Left renal cortex interstitium (tissue), 4 donors: ENCODE measurements at regions not wholly inside any gene's neighbourhood (a gene's known extent, or its start where the extent isn't known, plus 50 kb on each side); places are given as distances from the start of the nearest gene placed in this dataset.

ENCODE experiments used
- DNase-seq, 4 donors: peaks; one replicate each; pipeline ENCODE4 v3.0.0-alpha.2; 2013; ENCODE audit warnings: low read depth in 4 of 4, low spot score in 2 of 4, missing footprints in 1 of 4

DNA sequence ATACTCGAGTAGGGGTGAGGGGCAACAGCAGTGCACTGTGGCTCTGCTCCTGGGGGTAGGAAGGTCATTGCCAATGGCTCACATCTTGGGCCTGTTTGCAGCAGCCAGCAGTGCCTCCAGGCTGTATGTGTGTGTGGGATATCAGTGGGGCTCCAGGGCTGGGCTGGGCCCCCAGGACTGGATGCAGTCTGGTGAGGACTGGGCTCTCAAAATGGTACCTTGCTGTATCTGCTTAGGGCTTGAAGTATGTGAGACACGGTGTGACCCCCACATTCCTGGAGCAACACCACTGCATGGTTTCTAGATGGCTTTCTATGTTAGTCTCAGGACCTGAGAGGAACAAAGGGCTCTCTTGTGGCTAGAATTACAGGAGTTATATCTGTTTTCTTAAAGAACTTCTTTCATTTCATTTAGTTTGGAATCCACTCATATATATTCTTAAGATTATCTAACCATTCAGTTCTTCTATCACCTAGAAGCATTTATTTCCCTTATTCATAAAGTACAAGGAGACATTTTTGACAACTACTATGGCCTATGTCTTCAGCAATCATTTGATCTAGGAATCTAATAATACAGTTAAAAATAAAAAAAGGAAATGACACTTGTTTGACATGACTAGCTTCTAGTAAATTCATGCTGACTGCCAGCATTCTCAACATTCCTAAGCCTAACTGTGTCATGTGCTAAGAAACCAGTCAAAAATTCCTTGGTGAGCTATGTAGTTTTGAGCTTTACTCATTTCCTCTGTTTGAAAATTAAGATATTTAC is 443.2 kb upstream of the SEMA3A start:
- DNase-seq = peak in 1 of 4 donors; percentile 19

GRCh38 chr7:84631913-84632312 is 437.3 kb upstream of the SEMA3A start:
- DNase-seq = no peak

GRCh38 chr7:84629640-84630318 is 435.2 kb upstream of the SEMA3A start:
- no peak for DNase-seq

- DNase-seq = no peak
Observed at GRCh38 chr7:84629216-84629615, 434.6 kb upstream of the SEMA3A start.

- no peak for DNase-seq
Observed at GRCh38 chr7:84627250-84627649, 432.7 kb upstream of the SEMA3A start.

GRCh38 chr7:84624927-84625326 is 430.3 kb upstream of the SEMA3A start:
- DNase-seq = no peak

DNA sequence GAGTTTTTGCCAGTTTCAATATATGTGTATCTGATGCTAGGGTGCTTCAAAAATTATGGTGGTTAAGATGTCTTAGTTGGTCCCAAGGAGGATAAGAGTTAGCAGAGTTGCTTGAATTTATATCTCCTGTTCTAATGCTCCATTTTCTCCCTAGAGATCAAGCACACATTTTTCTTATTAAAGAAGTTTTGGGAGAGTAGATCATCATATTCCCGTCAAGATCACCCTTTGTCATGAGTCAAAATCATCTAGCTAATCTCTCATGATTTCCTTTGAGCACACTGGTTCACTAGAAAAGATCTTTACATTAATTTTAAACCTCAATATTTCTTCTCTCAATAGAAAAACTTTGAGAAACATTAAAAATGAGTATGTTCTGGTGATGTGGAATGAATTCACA is 429.9 kb upstream of the SEMA3A start:
- DNase-seq = no peak

DNA sequence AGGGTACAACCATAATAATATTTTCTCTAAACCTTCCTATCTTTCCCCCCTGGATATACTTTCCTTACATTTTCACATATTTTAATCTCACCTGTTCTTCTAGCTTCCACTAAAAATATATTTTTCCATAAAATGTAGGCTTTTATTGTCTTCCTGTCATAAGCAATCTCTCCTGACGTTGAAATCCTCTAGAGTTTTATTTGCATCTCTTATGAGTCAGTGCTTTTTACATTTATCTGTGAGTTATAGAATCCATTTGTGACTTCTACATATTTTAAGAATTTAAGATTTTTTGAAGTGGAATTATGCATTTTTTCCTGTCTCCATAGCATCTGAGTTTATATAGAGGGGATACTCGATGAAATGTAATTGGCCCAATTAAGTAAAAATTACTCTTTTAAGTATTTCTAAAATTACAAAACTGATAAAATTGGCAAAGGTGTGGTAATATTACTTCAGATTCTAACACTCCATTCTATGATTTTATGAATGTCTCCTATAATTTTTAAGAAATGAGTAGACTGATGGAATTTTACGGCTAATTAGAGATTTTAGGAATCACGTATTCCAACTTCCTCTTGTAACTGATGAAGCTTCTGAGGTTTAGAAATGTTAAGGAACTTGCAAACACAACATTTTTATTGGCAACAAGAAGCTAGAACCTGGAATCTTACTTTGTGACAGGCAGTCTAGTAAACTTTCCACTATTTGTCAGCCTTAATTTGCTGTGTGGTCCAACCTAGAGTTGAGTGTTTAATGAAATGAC is 422.9 kb upstream of the SEMA3A start:
- no peak for DNase-seq

DNA sequence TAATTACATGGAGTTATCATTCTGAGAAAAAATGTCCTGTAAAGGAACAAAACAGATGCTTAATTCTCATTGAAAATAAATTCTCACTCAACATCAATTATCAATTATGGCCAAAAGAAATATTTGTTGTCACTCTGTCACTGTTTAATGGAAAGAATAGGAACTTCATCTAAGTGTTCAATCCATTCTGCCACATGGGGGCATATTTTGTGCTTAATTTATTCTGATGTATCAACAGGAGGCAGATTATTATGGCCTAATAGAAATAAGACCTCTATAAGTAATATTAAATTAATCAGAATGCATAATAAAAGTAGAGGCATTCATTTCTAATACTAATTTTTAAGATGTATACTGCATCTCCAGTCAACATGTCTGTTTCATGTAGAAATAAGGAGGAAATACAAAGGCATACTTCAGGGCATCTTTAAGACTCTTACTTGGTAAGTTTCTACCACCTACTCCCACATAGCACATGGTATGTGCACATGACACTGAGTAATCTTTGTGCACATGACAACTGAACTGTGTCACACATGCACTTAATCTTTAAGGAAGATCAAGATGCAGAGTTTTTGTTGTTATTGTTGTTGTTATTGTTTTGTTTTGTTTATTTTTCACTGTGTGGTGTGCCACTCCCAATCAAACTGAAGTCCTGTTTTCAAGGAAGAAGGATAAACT is 420.4 kb upstream of the SEMA3A start:
- no peak for DNase-seq

DNA sequence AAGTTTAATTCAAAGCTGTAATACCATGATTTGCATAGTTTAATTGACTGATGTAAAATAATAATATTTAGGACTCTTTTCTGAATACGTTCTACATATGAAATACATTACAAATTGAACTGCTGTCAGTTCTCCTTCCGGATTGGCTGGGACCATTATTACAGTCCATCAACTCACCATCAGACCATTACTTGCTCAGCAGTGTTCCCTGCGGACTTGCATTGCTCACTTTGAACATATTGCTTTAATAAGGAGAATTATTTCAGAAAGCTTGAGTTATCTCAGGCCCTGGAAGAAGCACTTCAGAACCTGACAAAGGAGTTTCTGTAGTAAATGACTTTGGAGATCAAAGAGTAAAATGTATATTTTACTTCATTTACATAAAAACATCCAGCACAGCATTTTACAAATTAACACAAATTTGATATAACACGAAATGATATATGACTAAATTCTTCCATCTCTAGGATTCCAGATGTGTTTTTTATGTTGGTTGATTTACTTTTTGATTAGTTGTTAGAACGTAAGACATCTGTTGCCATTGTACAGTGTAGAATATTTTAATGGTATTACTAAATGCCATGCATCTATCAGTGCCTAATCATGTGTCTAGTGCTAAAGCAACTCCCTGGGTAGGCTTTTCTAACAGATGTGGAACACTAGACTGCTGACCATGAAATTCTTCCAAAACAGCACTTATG is 418.5 kb upstream of the SEMA3A start:
- no peak for DNase-seq

- DNase-seq = no peak
Observed at GRCh38 chr7:84611391-84611790, 416.8 kb upstream of the SEMA3A start.

GRCh38 chr7:84610390-84610789 is 415.8 kb upstream of the SEMA3A start:
- no peak for DNase-seq

GRCh38 chr7:84605301-84605700 is 410.7 kb upstream of the SEMA3A start:
- DNase-seq = no peak

DNA sequence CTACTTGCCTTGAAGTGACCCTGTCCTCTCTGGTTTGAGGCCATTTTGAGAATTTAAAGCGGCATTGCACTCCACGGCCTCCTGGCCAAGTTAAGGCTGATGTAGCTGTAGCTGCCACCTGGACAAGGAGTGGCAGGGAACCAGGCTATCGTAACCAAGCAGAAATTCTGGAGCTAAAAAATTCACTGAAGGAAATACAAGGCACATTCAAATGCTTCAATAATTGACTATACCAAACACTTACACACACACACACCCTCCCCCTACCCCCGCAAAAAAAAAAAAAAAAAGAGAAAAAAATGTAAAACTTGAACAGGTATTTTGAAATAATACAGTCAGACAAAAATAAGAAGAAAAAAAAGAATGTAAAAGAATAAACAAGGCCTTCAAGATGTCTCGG is 409.0 kb upstream of the SEMA3A start:
- DNase-seq = no peak

DNA sequence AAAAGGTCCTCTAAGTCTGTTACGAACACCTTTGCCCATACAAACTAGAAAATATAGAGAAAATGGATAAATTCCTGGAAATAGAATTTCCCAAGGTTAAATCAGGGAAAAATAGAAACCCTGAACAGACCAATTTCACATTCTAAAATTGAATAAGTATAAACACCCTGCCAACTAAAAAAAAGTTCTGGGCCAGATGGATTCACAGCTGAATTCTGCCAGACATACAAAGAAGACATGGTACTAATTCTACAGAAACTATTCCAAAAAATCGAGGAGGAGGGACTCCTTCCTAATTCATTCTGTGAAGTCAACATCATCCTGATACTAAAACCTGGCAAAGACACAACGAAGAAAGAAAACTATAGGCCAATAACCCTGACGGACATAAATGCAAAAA is 400.4 kb upstream of the SEMA3A start:
- no peak for DNase-seq

- no peak for DNase-seq
Observed at GRCh38 chr7:84591897-84592296, 397.3 kb upstream of the SEMA3A start.

GRCh38 chr7:84589012-84589411 is 394.4 kb upstream of the SEMA3A start:
- DNase-seq = no peak

GRCh38 chr7:84583331-84583730 is 388.7 kb upstream of the SEMA3A start:
- DNase-seq = no peak

- no peak for DNase-seq
Observed at GRCh38 chr7:84582747-84583146, 388.2 kb upstream of the SEMA3A start.

GRCh38 chr7:84578825-84579224 is 384.2 kb upstream of the SEMA3A start:
- DNase-seq = no peak
